ENCODE measurements at regions not wholly inside any gene's neighbourhood (a gene's known extent, or its start where the extent isn't known, plus 50 kb on each side); places are given as distances from the start of the nearest gene placed in this dataset.

GRCh38 chr2:52884761-52885352 lies 882.7 kb upstream of the CHAC2 start:
- Histone ChIP-seq H3K9me3 (no peaks in the 10 kb centered on the region), H3K36me3 (no peaks in the 10 kb centered on the region), H3K4me3 (no peak overlapping the region), H3K27ac (no peak overlapping the region), H3K4me1 (no peaks in the 10 kb centered on the region), H3K27me3 (no peaks in the 10 kb centered on the region)
- no peak for TF ChIP-seq POLR2AphosphoS5 (IDR thresholded peaks at IDR 0.05)
- 54 to 60% methylated on average over 3 of the region's 3 CpGs for WGBS, 2 donors (ENCODE audit: low coverage in 1 of 2)
- ATAC-seq = no peak

GRCh38 chr2:52882974-52883373 lies 884.6 kb upstream of the CHAC2 start:
- no peaks in the 10 kb centered on the region for H3K27me3 ChIP-seq
- TF ChIP-seq CTCF (IDR thresholded peaks at IDR 0.05) = no peak
- no peak for TF ChIP-seq POLR2A (IDR thresholded peaks at IDR 0.05)
- TF ChIP-seq EP300 (IDR thresholded peaks at IDR 0.05) = no peak
- TF ChIP-seq POLR2AphosphoS5 (IDR thresholded peaks at IDR 0.05) = no peak
- no peaks in the 10 kb centered on the region for H3K9me3 ChIP-seq
- ATAC-seq = no peak
- H3K4me3 ChIP-seq = no peak overlapping the region
- no peaks in the 10 kb centered on the region for H3K36me3 ChIP-seq
- H3K4me1 ChIP-seq = no peaks in the 10 kb centered on the region
- 60 to 68% methylated on average over 2 of the region's 2 CpGs for WGBS, 2 donors (ENCODE audit: low coverage in 1 of 2)
- H3K27ac ChIP-seq = no peak overlapping the region

- 72 to 100% methylated on average over 1 of the region's 1 CpG for WGBS, 2 donors (ENCODE audit: low coverage in 1 of 2)
- Histone ChIP-seq H3K27me3 (no peaks in the 10 kb centered on the region), H3K4me1 (peaks cover 0 to 7% (median 0%) of the 10 kb centered on the region in 3 donors), H3K27ac (no peak overlapping the region), H3K4me3 (no peak overlapping the region), H3K9me3 (no peaks in the 10 kb centered on the region), H3K36me3 (no peaks in the 10 kb centered on the region)
- ATAC-seq = no peak
- TF ChIP-seq POLR2A (IDR thresholded peaks at IDR 0.05) = no peak
Observed at GRCh38 chr2:52881606-52882005, 886.0 kb upstream of the CHAC2 start.

GRCh38 chr2:52880872-52881271 lies 886.7 kb upstream of the CHAC2 start:
- TF ChIP-seq POLR2A (IDR thresholded peaks at IDR 0.05) = no peak
- no peak for TF ChIP-seq EP300 (IDR thresholded peaks at IDR 0.05)
- no peak for TF ChIP-seq POLR2AphosphoS5 (IDR thresholded peaks at IDR 0.05)
- no peak for TF ChIP-seq CTCF (IDR thresholded peaks at IDR 0.05)
- Histone ChIP-seq H3K36me3 (no peaks in the 10 kb centered on the region), H3K4me1 (peaks cover 0 to 7% (median 0%) of the 10 kb centered on the region in 3 donors), H3K27ac (no peak overlapping the region), H3K9me3 (no peaks in the 10 kb centered on the region), H3K4me3 (no peak overlapping the region), H3K27me3 (no peaks in the 10 kb centered on the region)
- no peak for ATAC-seq
- WGBS, 2 donors (ENCODE audit: low coverage in 1 of 2) = 47 to 85% methylated on average over 3 of the region's 3 CpGs

- H3K4me3 ChIP-seq = no peak overlapping the region
- no peak for TF ChIP-seq EP300 (IDR thresholded peaks at IDR 0.05)
- TF ChIP-seq CTCF (IDR thresholded peaks at IDR 0.05) = no peak
- no peak for TF ChIP-seq POLR2AphosphoS5 (IDR thresholded peaks at IDR 0.05)
- no peak for TF ChIP-seq POLR2A (IDR thresholded peaks at IDR 0.05)
- no peak for ATAC-seq
- H3K27me3 ChIP-seq = no peaks in the 10 kb centered on the region
- H3K36me3 ChIP-seq = no peaks in the 10 kb centered on the region
- peaks cover 0 to 7% (median 0%) of the 10 kb centered on the region in 3 donors for H3K4me1 ChIP-seq
- WGBS, 2 donors (ENCODE audit: low coverage in 1 of 2) = 42 to 50% methylated on average over 4 of the region's 4 CpGs
- no peak overlapping the region for H3K27ac ChIP-seq
- H3K9me3 ChIP-seq = no peaks in the 10 kb centered on the region
Observed at GRCh38 chr2:52879561-52879960, 888.0 kb upstream of the CHAC2 start.

- no peak for TF ChIP-seq CTCF (IDR thresholded peaks at IDR 0.05)
- no peak for TF ChIP-seq POLR2A (IDR thresholded peaks at IDR 0.05)
- no peak for TF ChIP-seq POLR2AphosphoS5 (IDR thresholded peaks at IDR 0.05)
- TF ChIP-seq EP300 (IDR thresholded peaks at IDR 0.05) = no peak
- no peaks in the 10 kb centered on the region for H3K36me3 ChIP-seq
- WGBS, 2 donors (ENCODE audit: low coverage in 1 of 2) = 38% methylated on average over 1 of the region's 1 CpG; no CpG with 5 or more reads in 1 of the 2 donors
Observed at GRCh38 chr2:52877703-52878102, 889.9 kb upstream of the CHAC2 start.

More at GRCh38 chr2:52877703-52878102, 889.9 kb upstream of the CHAC2 start:
- Histone ChIP-seq H3K27me3 (no peaks in the 10 kb centered on the region), H3K4me3 (no peak overlapping the region), H3K27ac (no peak overlapping the region), H3K4me1 (peaks cover 0 to 7% (median 0%) of the 10 kb centered on the region in 3 donors), H3K9me3 (no peaks in the 10 kb centered on the region)
- no peak for ATAC-seq
